Naive thymus-derived CD4-positive, alpha-beta T cell (primary cell): ENCODE measurements at regions not wholly inside any gene's neighbourhood (a gene's known extent, or its start where the extent isn't known, plus 50 kb on each side); places are given as distances from the start of the nearest gene placed in this dataset.
A peak's percentile ranks its signal among the peaks of the same experiment; 100 is the strongest.

Experiments used
- ATAC-seq: fragments of 150-1000 bp; cut with Tn5 transposase; 2 replicates; pipeline ENCODE4 v1.10.0; 2021; ENCODE audit warnings: mild to moderate bottlenecking, moderate library complexity
- CTCF ChIA-PET: fragments of 350-600 bp; sonication (Branson Sonifier 250); formaldehyde crosslinking; loops from one replicate; lab custom pipeline; 2021; ENCODE audit warnings: antibody characterized with exemption; lab: Charles Lee
- POLR2A ChIA-PET: fragments of 350-600 bp; sonication (Branson Sonifier 250); formaldehyde crosslinking; loops from one replicate; lab custom pipeline; 2021; ENCODE audit warnings: antibody characterized with exemption, inconsistent platforms; lab: Charles Lee
- DNase-seq, 9 donors: peaks; one replicate each; pipeline versions ENCODE4 v3.0.0 to v3.0.0-alpha.2; 2020 to 2022; ENCODE audit warnings: mixed read lengths in 1 of 9
- H3K27ac ChIP-seq: one replicate; pipeline ENCODE4 v1.7.0; 2013; ENCODE audit warnings: mild to moderate bottlenecking, low read depth, low read length, moderate library complexity
- H3K27me3 ChIP-seq, 2 donors: one replicate each; pipeline ENCODE4 v1.7.0; 2013; ENCODE audit warnings: low read length in 2 of 2, mild to moderate bottlenecking in 2 of 2, moderate library complexity in 2 of 2; ENCODE audit not compliant: control insufficient read depth in 2 of 2, insufficient read depth in 2 of 2
- H3K36me3 ChIP-seq, 3 experiments: 1 replicate in 2 of 3; 2 replicates in 1 of 3; pipeline ENCODE4 v1.7.0; 2013; ENCODE audit warnings: low read length in 3 of 3, mild to moderate bottlenecking in 3 of 3, moderate library complexity in 1 of 3; ENCODE audit not compliant: insufficient read depth in 3 of 3, control insufficient read depth in 2 of 3
- H3K4me1 ChIP-seq, 2 donors: one replicate each; pipeline ENCODE4 v1.7.0; 2013; ENCODE audit warnings: low read length in 2 of 2, mild to moderate bottlenecking in 2 of 2, moderate library complexity in 1 of 2; ENCODE audit not compliant: control insufficient read depth in 2 of 2, insufficient read depth in 2 of 2
- H3K4me3 ChIP-seq: 2 replicates; pipeline ENCODE4 v1.7.0; 2013; ENCODE audit warnings: mild to moderate bottlenecking, low read length
- H3K9me3 ChIP-seq, 3 experiments: 1 replicate in 2 of 3; 2 replicates in 1 of 3; pipeline ENCODE4 v1.7.0; 2013; ENCODE audit warnings: low read length in 3 of 3; ENCODE audit not compliant: control insufficient read depth in 2 of 3
- H3K27ac Mint-ChIP-seq, 9 donors: one replicate each; pipeline ENCODE4 v1.8.0; 2020 to 2022; ENCODE audit warnings: mixed read lengths in 9 of 9, mild to moderate bottlenecking in 8 of 9, moderate library complexity in 5 of 9, inconsistent platforms in 2 of 9
- H3K27me3 Mint-ChIP-seq, 5 donors: one replicate each; pipeline ENCODE4 v1.8.0; 2021 to 2022; ENCODE audit warnings: mixed read lengths in 5 of 5, mild to moderate bottlenecking in 1 of 5
- H3K36me3 Mint-ChIP-seq, 5 donors: one replicate each; pipeline ENCODE4 v1.8.0; 2020 to 2022; ENCODE audit warnings: mixed read lengths in 5 of 5, mild to moderate bottlenecking in 3 of 5, inconsistent platforms in 1 of 5
- H3K4me1 Mint-ChIP-seq, 7 donors: one replicate each; pipeline ENCODE4 v1.8.0; 2020 to 2022; ENCODE audit warnings: mixed read lengths in 7 of 7, mild to moderate bottlenecking in 3 of 7, inconsistent platforms in 1 of 7
- H3K4me3 Mint-ChIP-seq, 10 donors: one replicate each; pipeline ENCODE4 v1.8.0; 2020 to 2022; ENCODE audit warnings: mild to moderate bottlenecking in 10 of 10, mixed read lengths in 10 of 10, moderate library complexity in 6 of 10, inconsistent platforms in 2 of 10
- H3K9me3 Mint-ChIP-seq, 11 donors: one replicate each; pipeline ENCODE4 v1.8.0; 2020 to 2022; ENCODE audit warnings: mixed read lengths in 11 of 11, mild to moderate bottlenecking in 4 of 11, inconsistent platforms in 1 of 11, moderate library complexity in 1 of 11
- intact Hi-C, 2 donors: fragments of 100-400 bp; cut with micrococcal nuclease; formaldehyde crosslinking; loops; one replicate each; pipeline ENCODE4 v1.15.1; 2023

DNA sequence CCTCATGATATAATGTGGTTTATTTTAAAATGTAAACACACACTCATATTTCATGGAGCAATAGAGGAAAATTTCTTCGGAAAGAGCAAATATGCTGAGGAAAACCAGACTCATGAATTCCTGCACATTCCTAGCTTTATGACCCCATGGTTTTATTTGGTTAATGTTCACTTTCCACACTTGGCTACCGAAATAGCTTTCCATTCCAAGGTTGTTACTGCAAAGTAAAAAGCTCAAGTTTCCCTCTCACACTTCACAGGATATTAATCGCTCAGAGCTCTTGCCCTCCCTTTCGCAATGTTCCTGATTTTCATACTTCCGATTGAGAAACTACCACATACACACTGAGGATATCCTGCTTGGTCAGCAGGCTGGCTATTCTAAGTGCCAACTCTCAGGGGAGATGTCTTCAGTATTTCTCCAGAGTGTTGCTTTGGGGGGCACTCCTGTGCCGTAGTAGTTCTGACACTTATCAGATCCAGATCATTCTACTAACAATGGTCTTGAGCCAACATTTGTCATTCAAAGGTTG, 77.5 kb upstream of the STEAP1B start:
- no peak overlapping the region for H3K4me3 Mint-ChIP-seq
- Histone ChIP-seq H3K36me3 (no peaks in the 10 kb centered on the region), H3K27ac (no peak overlapping the region), H3K4me3 (no peak overlapping the region), H3K9me3 (no peaks in the 10 kb centered on the region), H3K4me1 (no peaks in the 10 kb centered on the region), H3K27me3 (no peaks in the 10 kb centered on the region)
- peaks cover 0 to 3% (median 0%) of the 10 kb centered on the region in 11 donors for H3K9me3 Mint-ChIP-seq
- no peak for DNase-seq
- peaks cover 10 to 56% (median 15%) of the 10 kb centered on the region in 5 donors for H3K27me3 Mint-ChIP-seq
- H3K36me3 Mint-ChIP-seq = peaks cover 0 to 7% (median 0%) of the 10 kb centered on the region in 5 donors
- ChIA-PET POLR2A (no interaction called here), CTCF (interaction anchor here (0.9 kb wide), 1 partner anchor 52 kb away, joined by 3 read pairs; no protein-coding TSS in a partner anchor)
- H3K27ac Mint-ChIP-seq = no peak overlapping the region
- intact Hi-C loops = no loop called here
- ATAC-seq = peak; percentile 66
- peaks cover 0 to 10% (median 0%) of the 10 kb centered on the region in 7 donors for H3K4me1 Mint-ChIP-seq

DNA sequence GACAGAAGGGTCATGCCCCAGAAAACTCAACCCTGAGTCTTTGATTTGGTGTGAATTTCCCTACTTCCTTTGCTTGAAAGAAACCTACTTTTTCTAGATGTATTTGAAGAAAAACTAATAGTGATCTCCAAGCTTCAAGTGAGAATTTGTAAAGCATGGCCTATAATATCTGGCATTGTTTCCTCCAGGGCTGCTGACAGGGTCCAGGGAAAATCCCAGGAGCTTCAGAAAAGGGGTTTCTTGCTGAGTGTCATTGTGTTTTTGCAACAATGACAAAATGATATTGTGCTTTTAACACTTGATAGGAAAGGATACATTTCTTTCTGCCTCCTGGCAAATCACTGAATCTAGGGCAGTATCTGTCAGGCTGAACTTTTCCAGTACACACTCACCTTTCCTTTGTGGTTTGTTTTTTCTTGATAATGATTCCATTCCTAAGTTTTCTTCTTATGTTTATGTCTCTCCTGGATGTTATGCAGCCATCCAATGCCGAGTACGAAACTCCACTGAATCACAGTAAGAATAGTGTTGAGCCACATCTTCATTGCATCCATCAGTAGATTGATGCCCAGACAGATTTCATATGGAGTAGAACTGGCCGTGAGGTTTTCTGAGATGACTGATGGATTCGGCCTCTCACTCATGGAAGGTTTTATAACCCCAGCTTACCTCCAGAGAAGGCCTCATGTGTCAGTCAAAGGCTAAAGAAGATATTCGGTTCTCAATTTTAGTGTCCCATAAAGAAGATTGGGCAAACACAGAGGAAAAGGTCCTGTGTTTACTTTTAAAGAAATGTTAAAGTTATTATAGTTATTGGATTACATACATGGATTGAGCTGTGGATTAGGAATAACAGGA, 76.9 kb upstream of the STEAP1B start:
- H3K4me1 ChIP-seq = no peaks in the 10 kb centered on the region
- H3K27me3 Mint-ChIP-seq = peaks cover 11 to 56% (median 17%) of the 10 kb centered on the region in 5 donors

DNA sequence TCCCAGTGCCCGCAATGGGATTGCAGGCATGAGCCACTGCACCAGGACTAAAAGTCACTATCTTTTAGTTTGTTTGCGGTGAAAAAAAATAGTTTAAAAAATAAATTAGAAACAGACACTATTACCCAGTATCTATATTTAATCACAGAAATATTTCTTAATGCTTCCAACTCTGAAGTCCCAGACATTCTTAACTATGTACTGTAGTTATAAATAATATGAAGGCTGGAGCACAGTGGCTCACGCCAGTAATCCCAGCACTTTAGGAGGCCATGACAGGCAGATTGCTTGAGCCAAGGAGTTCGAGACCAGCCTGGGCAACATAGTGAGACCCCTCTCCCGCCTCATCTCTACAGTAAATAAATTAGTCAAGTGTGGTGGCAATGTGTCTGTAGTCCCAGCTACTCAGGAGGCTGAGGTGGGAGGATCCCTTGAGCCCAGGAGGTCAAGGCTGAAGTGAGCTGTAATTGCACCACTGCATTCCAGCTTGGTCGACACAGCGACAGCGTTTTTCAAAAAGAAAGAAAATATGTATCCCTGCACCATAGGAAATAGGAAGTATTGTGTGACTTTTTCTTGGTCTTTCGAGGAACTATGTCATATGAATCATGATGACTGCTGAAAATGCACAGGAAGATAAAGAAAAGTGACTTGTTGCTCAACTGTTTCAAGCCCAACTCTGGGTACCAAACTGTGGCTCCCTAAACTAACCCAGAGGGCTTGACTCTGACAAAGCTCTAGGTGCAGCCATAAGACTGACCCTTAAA, 74.9 kb upstream of the STEAP1B start:
- peaks cover 0 to 7% (median 0%) of the 10 kb centered on the region in 5 donors for H3K36me3 Mint-ChIP-seq
- ChIA-PET CTCF (interaction anchor here (0.6 kb wide), 1 partner anchor 14 kb away, joined by 6 read pairs; no protein-coding TSS in a partner anchor), POLR2A (no interaction called here)
- Histone ChIP-seq H3K27ac (no peak overlapping the region), H3K4me1 (no peaks in the 10 kb centered on the region), H3K27me3 (no peaks in the 10 kb centered on the region), H3K4me3 (no peak overlapping the region), H3K36me3 (no peaks in the 10 kb centered on the region), H3K9me3 (no peaks in the 10 kb centered on the region)
- H3K4me3 Mint-ChIP-seq = no peak overlapping the region
- H3K27ac Mint-ChIP-seq = no peak overlapping the region
- DNase-seq = no peak
- peak; percentile 64 for ATAC-seq
- H3K4me1 Mint-ChIP-seq = peaks cover 1 to 11% (median 3%) of the 10 kb centered on the region in 7 donors
- peaks cover 0 to 3% (median 0%) of the 10 kb centered on the region in 11 donors for H3K9me3 Mint-ChIP-seq
- peaks cover 17 to 65% (median 21%) of the 10 kb centered on the region in 5 donors for H3K27me3 Mint-ChIP-seq
- intact Hi-C loops = no loop called here

More for the DNA sequence above, 76.9 kb upstream of the STEAP1B start:
- Histone ChIP-seq H3K27me3 (no peaks in the 10 kb centered on the region), H3K4me3 (no peak overlapping the region), H3K9me3 (no peaks in the 10 kb centered on the region), H3K36me3 (no peaks in the 10 kb centered on the region), H3K27ac (no peak overlapping the region)
- Mint-ChIP-seq H3K36me3 (peaks cover 0 to 7% (median 0%) of the 10 kb centered on the region in 5 donors), H3K4me3 (no peak overlapping the region), H3K9me3 (peaks cover 0 to 3% (median 0%) of the 10 kb centered on the region in 11 donors), H3K27ac (no peak overlapping the region), H3K4me1 (peaks cover 0 to 10% (median 0%) of the 10 kb centered on the region in 7 donors)
- DNase-seq (no peak), ATAC-seq (no peak)
- ChIA-PET CTCF (no interaction called here), POLR2A (no interaction called here)
- intact Hi-C loops = no loop called here

DNA sequence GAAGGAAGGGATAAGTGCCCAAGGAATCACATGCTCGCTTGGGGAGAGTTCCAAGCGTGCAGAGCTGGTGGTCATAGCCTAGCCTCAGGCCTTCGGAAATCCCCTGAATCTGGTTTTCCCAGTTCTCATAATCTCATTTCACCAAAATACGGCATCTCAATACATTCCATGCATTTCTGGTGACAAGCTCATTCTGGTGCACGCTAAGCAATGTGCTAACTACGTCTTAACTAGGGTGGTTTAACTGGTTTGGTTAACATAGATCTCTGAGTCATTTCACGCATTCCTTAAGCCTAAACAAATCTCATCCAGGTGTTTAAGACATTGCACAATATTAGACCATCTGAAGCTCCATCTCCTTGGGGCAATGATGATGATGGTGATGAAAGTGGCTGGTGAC, 72.9 kb upstream of the STEAP1B start:
- Mint-ChIP-seq H3K27me3 (peaks cover 21 to 67% (median 30%) of the 10 kb centered on the region in 5 donors), H3K9me3 (peaks cover 0 to 1% (median 0%) of the 10 kb centered on the region in 11 donors), H3K4me1 (peaks cover 5 to 21% (median 8%) of the 10 kb centered on the region in 7 donors), H3K27ac (no peak overlapping the region), H3K4me3 (no peak overlapping the region), H3K36me3 (peaks cover 0 to 7% (median 0%) of the 10 kb centered on the region in 5 donors)
- CTCF ChIA-PET = no interaction called here
- DNase-seq (no peak), ATAC-seq (no peak)
- no peaks in the 10 kb centered on the region for H3K4me1 ChIP-seq
- H3K36me3 ChIP-seq = no peaks in the 10 kb centered on the region
- no peak overlapping the region for H3K4me3 ChIP-seq
- POLR2A ChIA-PET = no interaction called here
- H3K27ac ChIP-seq = no peak overlapping the region
- intact Hi-C loops = no loop called here
- no peaks in the 10 kb centered on the region for H3K27me3 ChIP-seq
- H3K9me3 ChIP-seq = no peaks in the 10 kb centered on the region

DNA sequence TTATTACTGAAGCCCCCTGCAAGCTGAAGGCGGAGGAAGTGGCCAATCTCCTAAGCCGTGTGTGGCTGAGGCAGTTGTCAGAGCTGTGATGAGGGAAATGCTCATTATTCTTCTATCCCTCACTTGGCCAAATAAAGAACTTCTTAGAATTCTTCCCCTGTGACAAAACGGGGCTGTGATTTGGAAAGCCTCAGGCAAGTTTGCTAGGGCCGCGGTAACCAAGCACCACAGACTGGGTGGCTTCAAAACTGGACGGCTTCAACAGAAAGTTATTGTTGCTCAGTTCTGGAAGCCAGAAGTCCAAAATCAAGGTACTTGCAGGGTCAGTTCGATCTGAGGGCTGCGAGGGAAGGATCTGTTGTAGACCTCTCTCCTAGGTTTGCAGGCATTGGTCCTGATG, 72.3 kb upstream of the STEAP1B start:
- H3K4me3 ChIP-seq = no peak overlapping the region
- no peaks in the 10 kb centered on the region for H3K4me1 ChIP-seq
- no peaks in the 10 kb centered on the region for H3K9me3 ChIP-seq
- H3K4me3 Mint-ChIP-seq = no peak overlapping the region
- peaks cover 0 to 7% (median 0%) of the 10 kb centered on the region in 5 donors for H3K36me3 Mint-ChIP-seq
- no peak for ATAC-seq
- H3K36me3 ChIP-seq = no peaks in the 10 kb centered on the region
- POLR2A ChIA-PET = no interaction called here
- H3K27me3 ChIP-seq = no peaks in the 10 kb centered on the region
- peaks cover 0 to 1% (median 0%) of the 10 kb centered on the region in 11 donors for H3K9me3 Mint-ChIP-seq
- intact Hi-C loops = no loop called here
- CTCF ChIA-PET = no interaction called here
- no peak for DNase-seq
- H3K4me1 Mint-ChIP-seq = peaks cover 5 to 19% (median 5%) of the 10 kb centered on the region in 7 donors
- H3K27ac Mint-ChIP-seq = no peak overlapping the region
- peaks cover 16 to 68% (median 32%) of the 10 kb centered on the region in 5 donors for H3K27me3 Mint-ChIP-seq
- H3K27ac ChIP-seq = no peak overlapping the region

DNA sequence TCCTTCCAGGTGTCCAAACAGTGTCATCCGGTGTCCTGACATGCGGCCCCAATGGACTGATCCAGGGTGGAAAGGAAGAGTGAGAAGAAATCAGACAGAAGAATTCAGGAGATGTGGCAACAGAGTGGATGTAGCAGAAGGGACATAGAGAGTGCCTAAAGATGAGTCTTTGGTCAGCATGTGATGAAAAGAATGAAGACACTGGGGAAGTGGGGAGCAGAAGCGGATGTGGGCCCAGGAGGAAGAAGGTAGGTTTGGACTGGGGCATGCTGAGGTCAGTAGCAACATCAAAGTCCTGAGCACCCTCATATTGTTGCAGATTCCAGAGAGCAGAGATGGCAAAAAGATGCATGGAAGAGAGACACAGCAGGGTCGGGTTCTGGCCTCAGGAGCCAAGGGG, 71.8 kb upstream of the STEAP1B start:
- ChIA-PET POLR2A (no interaction called here), CTCF (no interaction called here)
- no peaks in the 10 kb centered on the region for H3K36me3 ChIP-seq
- no peak overlapping the region for H3K4me3 Mint-ChIP-seq
- ATAC-seq = peak; percentile 19
- peaks cover 0 to 9% (median 0%) of the 10 kb centered on the region in 5 donors for H3K36me3 Mint-ChIP-seq
- peaks cover 5 to 19% (median 5%) of the 10 kb centered on the region in 7 donors for H3K4me1 Mint-ChIP-seq
- no peaks in the 10 kb centered on the region for H3K9me3 ChIP-seq
- H3K27ac Mint-ChIP-seq = no peak overlapping the region
- intact Hi-C loops = no loop called here
- peaks cover 0 to 2% (median 0%) of the 10 kb centered on the region in 11 donors for H3K9me3 Mint-ChIP-seq
- no peak overlapping the region for H3K27ac ChIP-seq
- H3K4me3 ChIP-seq = no peak overlapping the region
- H3K4me1 ChIP-seq = no peaks in the 10 kb centered on the region
- peaks cover 16 to 68% (median 32%) of the 10 kb centered on the region in 5 donors for H3K27me3 Mint-ChIP-seq
- no peak for DNase-seq
- no peaks in the 10 kb centered on the region for H3K27me3 ChIP-seq
